Esophagus mucosa (tissue), 1 donor: ENCODE measurements at regions not wholly inside any gene's neighbourhood (a gene's known extent, or its start where the extent isn't known, plus 50 kb on each side); places are given as distances from the start of the nearest gene placed in this dataset.
A peak's percentile ranks its signal among the peaks of the same experiment; 100 is the strongest.
"Not testable (repeated sequence)": the region's sequence is repeated elsewhere in the genome, so short reads cannot be mapped to it uniquely, and the experiment has no call there.

Experiments
- ATAC-seq: fragments of 200-7000 bp; cut with Tn5 transposase; one replicate; pipeline ENCODE4 v1.9.1; 2020
- donor health status: DM: yes; HTN: yes; CAD: no.

- ATAC-seq = no peak
These were observed 952.7 kb upstream of the SLIT2 start for GRCh38 chr4:19298998-19299397.

DNA sequence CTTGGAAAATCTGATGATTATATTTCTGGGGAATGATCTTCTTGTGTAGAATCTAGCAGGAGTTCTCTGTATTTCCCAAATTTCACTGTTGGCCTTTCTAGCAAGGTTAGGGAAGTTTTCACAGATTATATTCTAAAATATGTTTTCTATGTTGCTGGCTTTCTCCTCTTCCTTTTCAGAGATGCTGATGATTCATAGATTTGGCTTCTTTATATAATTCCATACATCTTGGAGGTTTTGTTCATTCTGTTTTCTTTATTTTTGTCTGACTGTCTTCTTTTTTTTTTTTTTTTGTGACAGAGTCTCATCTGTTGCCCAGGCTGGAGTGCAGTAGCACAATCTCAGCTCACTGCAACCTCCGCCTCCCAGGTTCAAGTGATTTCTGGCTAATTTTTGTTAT lies 957.9 kb upstream of the SLIT2 start:
- ATAC-seq = no peak

DNA sequence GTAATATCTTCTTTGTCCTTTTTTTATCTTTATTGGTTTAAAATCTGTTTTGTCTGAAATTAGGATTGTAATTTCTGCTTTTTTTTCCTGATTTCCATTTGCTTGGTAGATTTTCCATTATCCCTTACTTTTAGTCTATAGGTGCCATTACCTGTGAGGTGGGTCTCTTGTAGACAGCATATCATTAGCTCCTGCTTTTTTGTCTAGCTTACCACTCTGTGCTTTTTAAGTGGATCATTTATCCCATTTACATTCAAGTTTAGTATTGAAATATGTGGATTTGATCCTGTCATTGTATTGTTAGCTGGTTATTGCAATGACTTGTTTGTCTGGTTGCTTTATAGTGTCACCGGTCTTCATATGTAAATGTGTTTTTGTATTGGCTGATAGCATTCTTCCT lies 958.6 kb upstream of the SLIT2 start:
- ATAC-seq = no peak

DNA sequence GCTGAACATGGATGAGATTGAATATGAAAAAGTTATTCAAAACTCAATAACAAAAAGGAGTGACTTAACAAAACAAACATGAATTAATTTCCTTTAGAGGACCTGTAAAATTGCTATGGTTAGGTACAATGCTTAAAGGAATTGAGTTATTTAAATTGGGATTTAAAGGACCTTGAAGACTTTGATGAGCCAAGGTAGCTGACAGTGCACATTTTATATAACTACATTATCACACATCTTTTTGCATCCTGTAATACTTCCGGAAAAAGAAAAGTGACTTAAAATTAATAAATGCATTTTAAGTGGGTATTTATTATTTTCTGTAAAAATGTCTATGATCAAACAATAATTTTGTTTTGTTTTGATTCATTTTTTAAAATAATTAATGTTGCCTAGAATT lies 964.8 kb upstream of the SLIT2 start:
- ATAC-seq = no peak

DNA sequence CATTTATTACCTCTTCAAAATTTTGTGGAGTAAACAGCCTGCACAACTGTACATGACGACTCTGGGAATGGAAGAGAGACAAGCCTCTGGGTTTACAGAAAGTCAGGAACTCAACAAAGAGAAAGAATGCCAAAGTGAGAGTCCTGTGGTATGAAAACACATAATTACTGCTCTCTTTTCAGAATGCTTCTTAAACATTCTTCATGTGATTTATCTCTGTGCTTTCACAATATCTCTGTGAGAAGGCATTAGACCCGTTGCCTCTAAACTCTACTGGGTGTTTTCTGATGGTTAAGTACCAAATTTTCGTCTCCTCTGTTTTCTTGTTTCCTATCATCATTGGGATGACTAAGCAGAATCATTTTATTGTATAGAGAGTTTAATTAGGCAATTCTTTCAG lies 966.6 kb upstream of the SLIT2 start:
- no peak for ATAC-seq

GRCh38 chr4:19278665-19279064 lies 973.0 kb upstream of the SLIT2 start:
- no peak for ATAC-seq

DNA sequence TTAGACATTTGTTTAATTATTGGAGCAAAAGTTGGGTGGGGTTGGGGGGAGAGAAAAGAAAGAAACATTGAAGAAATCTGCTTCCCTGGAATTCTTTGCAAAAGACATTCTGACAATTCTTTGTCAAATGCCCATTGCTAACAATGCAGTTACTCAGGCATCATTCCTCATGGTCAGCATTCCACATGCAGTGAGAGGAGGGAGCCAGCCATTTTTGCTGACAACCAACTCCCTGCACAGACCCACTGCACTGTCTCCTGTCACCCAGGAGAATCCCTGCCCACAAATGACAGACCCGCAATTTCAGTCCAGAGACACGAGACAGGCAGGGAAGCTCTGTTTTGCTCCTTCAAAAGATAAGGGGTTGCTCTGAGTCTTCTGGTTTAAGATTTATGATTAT lies 985.1 kb upstream of the SLIT2 start:
- ATAC-seq = no peak

DNA sequence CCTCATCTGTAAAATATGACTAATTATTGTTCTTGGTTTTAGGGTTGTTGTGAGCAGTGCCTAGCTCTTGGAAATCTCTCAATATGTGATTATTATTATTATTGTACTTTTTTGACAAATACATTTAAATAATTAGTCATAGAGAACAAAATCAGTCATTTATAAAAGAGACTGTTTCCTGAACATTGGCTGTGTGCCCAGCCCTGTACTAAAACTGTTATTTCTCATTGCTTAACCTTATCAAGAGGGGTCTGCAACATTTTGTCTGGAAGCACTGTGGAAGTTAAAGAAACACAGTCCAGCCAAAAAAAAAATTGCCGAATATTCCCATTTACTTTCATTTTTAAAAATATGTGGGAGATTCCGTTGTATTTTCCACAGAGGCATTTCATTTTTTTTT lies 989.2 kb upstream of the SLIT2 start:
- no peak for ATAC-seq

GRCh38 chr4:19260346-19260745 lies 991.4 kb upstream of the SLIT2 start:
- no peak for ATAC-seq

- peak; percentile 93 for ATAC-seq
These were observed 991.8 kb upstream of the SLIT2 start for GRCh38 chr4:19259920-19260319.

DNA sequence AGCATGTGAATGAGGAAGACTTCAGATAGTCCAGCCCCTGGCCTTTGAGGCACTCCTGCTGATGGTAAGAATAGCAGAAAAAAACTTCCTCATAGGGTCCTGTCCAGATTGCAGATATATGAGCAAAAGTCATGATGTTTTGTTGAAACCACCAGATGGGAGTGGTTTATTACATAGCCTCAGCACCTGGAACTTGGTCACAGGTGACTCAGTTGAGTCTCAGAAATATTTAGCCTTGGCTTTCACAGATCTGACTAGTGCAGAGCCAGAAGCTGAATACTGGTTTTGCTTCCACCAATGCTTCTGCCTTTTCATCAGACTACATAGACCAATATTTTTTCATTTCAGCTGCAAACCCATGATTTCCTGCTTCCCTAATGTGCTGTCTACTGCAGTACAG lies 994.9 kb upstream of the SLIT2 start:
- ATAC-seq = no peak

DNA sequence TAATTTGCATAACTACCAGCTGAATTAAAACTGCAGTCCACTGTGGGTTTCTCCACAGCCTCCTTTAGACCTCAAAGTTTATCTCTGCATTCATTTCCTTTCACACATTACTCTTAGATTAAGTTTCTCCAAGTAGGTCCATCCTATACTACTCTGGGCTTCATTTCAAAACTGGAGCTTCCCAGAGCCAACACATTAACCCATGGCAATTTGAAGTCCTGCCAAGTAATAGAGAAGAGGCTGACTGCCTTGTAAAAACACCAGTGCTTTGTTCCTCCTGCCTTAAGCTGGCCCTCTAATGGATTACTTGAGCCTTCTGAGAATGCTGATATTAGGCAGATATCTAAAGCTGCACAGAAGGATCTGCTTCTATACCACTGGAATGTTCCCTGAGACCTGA lies 997.2 kb upstream of the SLIT2 start:
- ATAC-seq = no peak

DNA sequence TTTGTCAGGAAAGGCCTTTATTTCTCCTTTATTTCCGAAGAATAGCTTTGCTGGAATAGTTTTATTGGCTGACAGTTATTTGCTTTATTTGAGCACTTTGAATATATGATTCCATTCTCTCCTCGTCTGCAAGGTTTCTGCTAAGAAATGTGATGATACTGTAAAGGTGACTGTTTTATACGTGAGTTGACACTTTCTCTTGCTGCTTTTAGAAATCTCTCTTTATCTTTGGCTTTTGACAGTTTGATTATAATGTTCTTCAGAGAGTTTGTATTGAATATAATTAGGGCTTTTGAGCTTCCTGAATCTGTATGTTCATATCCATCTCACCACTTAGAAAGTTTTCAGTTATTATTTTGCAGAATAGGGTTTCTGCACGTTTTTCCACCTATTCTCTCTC lies 1003.7 kb upstream of the SLIT2 start:
- ATAC-seq = no peak

- no peak for ATAC-seq
These were observed 1009.8 kb upstream of the SLIT2 start for GRCh38 chr4:19241895-19242294.

DNA sequence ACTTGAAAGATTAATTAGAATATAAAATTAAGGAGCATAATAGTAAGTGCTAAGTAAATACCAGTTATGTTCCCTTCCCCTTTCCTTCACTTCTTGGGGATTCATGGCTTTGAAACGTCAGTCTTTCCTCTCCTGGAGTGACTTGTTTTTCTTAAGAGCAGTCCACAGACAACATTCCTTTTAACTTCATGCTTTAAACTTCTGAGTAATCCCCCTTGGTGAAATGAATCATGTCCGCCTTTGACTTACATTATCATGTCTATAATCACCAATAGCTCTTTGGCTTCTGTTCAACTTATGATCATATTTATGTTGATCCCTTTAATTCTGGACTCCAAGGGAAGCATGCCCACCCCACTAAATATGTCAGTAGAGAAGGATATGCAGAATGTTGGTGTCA lies 1012.1 kb upstream of the SLIT2 start:
- ATAC-seq = no peak

DNA sequence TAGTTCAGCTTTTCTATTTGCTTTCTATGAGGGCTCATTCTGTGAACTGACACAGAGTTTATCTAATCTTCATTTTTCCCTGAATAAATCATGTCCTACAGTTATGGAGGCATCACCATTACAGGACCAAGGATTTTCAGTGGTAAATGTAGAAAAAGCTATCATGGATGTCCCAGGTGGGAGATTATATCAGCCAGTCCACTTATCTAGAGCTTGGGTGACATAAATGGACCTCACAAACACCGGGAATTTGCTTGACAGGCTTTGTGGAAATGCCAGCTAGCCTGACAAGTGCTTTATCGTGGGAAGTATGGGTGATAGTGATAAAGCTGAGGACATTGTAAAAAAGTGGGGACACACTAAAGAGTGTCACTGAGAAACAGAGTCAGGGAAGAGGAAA lies 1015.2 kb upstream of the SLIT2 start:
- no peak for ATAC-seq

DNA sequence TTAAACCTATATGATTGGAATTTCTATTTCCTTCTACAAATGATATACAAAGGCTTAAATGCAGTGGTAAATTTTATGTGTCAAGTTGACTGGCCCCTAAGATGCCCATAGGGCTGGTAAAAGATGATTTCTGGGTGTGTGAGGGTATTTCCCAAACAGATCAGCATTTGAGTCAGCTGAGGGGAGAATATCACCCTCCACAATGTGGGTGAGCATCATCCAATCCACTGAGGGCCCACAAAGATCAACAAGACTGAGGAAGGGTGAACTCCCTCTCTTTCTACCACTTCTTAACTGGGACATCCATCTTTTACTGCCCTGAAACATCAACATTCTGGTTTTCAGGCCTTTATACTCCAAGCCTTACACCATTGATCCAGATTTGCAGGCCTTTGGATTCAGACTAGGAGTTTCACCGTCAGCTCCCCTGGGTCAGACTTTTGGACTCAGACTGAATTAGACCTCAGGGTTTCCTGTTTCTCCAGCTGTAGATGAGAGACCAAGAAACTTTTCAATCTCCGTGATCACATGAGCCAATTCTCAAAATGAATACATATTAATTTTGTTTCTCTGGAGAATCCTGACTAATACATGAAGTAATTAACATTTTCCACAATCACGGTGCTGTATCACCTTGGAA lies 1020.7 kb upstream of the SLIT2 start:
- ATAC-seq = no peak

DNA sequence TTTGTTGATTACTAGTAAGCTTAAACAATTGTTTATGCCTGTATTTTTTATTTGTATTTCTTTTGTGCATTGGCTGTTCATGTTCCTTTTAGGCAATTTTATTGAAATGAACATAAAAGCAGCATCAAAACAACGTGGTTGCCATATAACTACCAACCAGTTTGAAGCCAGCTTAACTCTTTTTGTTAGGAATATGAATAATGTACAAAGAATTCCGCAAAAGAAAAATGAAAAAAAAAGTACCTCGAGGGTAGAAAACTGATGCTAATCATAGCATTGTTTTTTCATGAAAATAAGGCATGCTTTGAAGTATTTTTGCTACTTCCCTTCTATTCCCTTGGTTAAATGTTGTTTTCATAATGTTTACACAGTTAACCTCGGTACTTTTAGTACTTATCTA lies 1024.0 kb upstream of the SLIT2 start:
- ATAC-seq = no peak

DNA sequence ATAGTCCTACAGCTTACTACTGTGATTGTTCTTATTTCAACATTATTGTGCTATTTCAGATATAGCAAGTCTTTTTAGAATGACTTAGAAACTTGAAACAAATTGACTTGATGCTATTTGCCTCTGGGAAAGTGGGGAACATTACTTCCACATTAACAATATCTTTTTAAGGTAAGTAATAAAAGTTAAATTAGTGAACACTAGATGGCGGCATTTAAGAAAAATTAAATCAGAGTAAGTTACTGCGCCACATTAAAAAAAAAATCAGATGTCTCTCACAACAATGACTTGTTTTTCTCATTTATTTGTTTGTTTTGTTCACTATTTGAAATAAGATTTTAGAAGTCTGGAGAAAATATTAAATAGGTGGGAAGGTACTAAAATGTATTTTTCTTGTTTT lies 1026.9 kb upstream of the SLIT2 start:
- no peak for ATAC-seq

- ATAC-seq = no peak
These were observed 1035.2 kb upstream of the SLIT2 start for GRCh38 chr4:19216476-19216875.

- ATAC-seq = no peak
These were observed 1037.0 kb upstream of the SLIT2 start for GRCh38 chr4:19214591-19215186.

DNA sequence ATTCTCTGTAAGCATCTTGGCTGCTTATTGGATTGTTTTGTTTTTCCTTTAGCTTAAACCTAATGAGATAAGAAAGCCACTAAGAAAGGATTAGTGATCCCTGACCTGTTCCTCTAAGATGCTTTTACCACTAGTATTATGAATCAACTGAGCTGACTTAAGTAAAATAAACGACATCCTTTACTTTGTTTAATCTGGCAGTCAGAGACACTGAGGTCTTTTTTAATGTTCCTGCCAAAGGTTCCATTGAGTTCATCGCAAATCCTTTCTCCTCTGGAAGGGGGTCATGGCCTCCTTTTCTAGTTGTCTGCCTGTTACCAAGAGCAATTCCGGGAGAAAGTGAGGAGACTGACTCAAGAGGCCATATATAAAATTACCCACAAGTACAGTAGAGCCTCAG lies 1038.3 kb upstream of the SLIT2 start:
- ATAC-seq = no peak

- ATAC-seq = no peak
These were observed 1045.9 kb upstream of the SLIT2 start for GRCh38 chr4:19205853-19206252.

DNA sequence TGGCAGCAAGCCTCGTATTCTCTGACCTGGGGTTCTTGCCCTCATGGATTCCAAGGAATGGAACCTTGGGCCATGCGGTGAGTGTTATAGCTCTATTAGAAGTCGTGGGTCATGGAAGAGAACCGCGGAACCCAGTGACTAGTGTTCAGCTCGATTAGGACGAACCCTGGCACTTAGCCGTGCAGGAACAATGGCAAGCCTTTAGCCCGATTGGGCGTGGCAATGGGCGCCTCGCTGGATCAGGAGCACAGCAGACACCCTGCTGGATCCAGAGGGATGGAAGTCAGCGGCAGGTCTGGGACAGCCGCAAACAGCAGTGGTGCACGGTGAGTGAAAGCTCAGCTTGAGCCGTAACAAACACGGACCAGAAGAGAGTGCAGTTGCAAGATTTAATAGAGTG lies 1053.9 kb upstream of the SLIT2 start:
- ATAC-seq = not testable (repeated sequence)

DNA sequence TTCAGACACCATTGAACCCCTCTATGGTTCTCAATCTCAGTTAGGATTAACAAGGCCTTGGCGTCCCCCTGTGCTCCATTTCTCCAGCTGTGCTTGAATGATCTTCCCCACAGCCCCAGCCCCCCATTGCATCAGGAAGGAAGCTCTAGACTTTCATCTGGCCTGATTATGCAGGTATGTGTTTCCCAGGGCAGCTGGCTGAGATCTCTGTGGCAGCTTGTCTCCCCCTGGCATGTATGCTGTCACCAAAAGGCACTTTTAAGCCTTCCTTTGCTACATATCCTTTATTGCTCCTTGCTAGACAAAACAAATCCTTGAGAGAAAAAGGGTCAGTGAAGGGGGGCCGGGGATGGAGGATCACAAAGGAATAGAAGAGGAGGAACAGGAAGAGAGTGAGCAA lies 1056.0 kb upstream of the SLIT2 start:
- no peak for ATAC-seq
